DMS53 treated with DMSO at 0.1 percent for 48 hours (cell line): ENCODE measurements at regions not wholly inside any gene's neighbourhood (a gene's known extent, or its start where the extent isn't known, plus 50 kb on each side); places are given as distances from the start of the nearest gene placed in this dataset.

Experiments
- DNase-seq: peaks from one replicate; lab custom pipeline; 2025; ENCODE audit not compliant: unreplicated experiment; lab: John Stamatoyannopoulos, UW

DNA sequence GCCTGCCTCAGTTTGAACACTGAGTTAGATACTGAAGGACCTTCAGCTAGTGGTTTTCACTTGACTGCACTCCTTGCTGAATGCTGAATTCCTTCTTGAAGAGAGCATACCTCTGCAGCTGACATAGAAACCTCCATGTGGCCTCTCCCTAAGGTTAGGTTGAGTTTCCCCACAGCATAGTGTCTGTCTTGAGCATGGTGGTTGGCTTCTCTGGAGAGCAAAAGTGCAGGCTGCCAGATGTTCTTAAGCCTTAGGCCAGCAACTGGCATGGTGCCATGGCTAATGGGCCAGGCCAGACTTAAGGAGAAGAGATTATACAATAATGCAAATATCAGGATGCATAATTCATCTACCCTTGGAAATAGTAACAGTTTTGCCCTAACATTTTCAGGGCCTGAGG, 545.6 kb upstream of the ZNF385D start:
- DNase-seq = no peak

GRCh38 chr3:22297436-22297835, 546.4 kb upstream of the ZNF385D start:
- no peak for DNase-seq

- no peak for DNase-seq
Observed at GRCh38 chr3:22306454-22306853, 555.4 kb upstream of the ZNF385D start.

- DNase-seq = no peak
Observed at GRCh38 chr3:22308871-22309270, 557.9 kb upstream of the ZNF385D start.

- no peak for DNase-seq
Observed at GRCh38 chr3:22315925-22316324, 564.9 kb upstream of the ZNF385D start.

DNA sequence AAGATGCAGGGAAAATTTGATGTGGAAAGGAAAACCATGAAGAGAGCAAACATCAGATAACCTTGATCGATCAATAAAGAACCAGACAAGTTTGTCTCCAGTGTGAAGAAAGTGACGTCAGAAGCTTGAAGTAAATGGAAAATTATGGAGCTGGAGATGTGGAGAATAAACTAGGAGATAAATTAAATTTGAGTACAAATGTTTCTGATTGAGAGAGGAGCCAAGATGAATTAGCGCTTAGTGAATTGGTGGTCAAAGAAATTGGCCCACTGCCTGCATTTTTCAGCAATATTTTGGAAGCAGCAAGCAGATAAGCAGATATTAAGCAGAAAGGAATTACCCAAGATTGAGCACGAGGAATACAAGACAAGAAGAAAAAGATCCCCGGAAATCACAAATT, 567.3 kb upstream of the ZNF385D start:
- no peak for DNase-seq

DNA sequence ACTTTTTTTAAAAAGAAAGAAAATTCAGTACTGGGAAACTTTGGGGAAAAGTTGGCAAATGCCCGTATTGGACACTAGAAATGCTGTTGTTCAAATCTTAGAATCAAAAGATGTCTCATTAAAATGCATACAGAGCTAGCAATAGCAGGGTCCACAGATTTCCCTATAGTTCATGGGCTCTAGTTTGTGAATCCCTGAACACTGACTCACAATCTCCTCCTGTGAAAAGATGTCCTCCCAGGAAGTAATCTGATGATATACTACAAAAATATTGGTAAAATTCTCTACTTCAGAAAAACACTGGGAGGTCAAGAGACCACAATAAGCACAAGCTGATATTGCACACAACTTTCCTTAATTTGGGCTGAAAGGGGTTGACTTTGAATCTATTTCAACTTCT, 568.4 kb upstream of the ZNF385D start:
- no peak for DNase-seq

DNA sequence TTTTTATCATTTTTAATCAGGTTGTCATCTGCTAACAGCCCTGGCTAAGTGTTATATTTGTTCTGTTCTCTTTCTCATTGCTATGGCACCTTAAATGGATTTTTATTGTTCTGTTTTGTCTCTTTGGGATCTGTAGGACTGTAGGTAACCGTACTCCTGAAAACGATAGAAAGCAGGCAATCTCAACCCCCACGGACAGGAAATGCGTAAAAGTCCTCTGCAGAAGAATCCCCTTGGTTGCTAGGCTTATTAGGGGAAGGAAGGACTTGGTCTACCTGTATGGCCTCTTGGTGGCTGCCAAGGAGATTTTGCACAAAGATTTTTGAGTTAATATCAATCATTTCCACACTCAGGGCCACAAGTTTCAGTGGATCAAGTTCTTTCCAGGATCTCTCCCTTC, 571.9 kb upstream of the ZNF385D start:
- no peak for DNase-seq

DNA sequence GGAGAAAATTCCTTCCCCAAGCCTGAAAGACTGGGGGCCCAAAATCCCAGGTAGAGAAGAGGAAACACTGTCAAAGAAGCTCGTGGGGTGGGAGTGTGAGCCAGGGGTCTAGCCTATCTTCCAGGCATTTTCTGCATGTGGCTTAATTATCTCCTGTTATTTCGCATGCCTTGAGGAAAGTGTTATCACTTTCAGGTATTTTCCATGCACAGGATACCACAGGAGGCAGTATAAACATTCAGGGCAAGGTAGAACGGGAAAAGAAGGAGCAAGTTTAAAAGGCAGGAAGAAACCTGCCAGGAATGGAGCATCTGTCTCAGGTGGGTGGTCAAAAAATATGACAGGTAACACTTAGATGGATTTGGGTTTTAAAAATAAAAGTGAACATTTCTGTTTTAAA, 575.3 kb upstream of the ZNF385D start:
- no peak for DNase-seq

DNA sequence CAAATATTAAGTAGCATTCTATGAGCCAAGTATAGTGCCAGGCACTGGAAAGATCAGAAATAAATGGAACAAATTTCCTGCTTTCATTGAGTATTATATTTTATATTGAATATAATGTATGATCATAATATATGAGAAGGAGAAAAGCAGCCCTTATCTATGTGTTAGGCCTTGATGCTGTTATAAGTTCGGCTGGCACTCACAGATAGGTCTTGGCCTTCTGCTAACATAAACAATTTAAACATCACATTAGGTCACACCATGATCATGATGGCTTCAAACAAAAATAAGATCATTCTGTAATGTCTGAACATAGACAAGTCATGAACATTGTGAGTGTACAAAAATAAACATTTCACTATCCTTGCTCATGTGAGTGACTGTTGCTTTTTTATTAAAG, 584.0 kb upstream of the ZNF385D start:
- DNase-seq = no peak

DNA sequence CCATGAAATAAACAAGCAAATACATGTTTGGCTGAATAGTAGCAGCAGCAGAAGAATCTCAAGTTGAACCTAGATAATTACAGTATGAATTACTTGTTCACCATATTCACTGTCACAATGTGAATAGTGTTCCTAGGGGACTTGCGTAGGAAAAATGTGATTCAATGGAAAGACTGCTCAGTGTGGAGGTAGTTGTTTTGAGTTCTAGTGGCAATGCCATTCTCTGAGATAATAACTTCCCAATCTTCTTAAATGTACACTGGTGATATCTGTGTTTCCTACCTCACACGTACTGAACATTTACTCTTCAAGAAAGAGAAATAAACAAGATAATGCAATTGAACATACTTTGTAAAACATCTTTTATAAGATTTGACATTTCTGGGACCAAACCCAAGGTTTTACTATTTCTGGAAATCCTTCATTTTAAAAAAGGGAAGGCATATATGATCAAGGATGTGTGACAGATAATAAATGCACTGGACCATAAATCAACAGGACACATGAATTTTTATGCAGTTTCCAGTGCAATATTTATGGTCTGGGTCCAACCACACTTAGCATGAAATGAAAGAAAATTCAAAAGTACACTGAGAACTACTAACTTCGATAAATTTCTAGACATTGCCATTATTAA, 598.3 kb upstream of the ZNF385D start:
- no peak for DNase-seq

GRCh38 chr3:22351806-22352205, 600.8 kb upstream of the ZNF385D start:
- DNase-seq = no peak

DNA sequence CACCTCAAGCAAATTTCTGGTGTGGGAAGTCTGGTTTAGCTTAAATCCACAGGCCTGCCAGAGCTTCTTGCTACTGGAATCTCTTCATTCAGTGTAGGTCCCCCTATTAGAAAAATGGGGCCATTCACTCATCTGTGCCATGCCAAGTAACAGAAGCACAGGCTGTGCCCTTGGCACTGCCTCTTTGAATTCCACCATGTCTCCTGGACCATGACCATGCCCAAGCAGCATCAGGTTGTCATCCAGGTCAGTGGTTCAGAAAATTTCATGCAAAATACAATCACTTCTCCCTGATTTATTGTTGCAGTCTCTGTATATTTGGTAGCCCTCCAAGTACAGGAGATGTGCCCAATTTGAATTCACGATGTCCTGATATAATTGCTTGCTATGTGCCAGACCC, 602.1 kb upstream of the ZNF385D start:
- no peak for DNase-seq

- no peak for DNase-seq
Observed at GRCh38 chr3:22358334-22358733, 607.3 kb upstream of the ZNF385D start.

GRCh38 chr3:22360164-22360563, 609.2 kb upstream of the ZNF385D start:
- DNase-seq = no peak

DNA sequence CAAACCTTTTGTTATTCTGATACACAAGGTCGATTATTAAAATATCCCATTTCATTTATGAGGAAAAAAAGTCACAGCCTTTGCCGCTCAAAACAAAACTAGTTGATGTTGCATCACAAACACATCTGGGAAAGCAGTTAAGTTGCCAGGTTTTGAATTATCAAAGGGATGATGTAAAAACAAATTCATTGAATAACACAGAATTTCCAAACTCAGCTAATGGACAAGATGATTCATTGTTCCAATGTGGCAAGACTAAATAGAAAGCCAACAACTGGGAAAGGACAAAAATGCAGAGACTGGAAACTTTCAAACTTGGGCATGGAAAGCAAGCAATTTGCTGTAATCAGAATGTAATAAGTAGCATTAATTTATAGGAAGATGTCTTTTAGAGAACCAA, 610.0 kb upstream of the ZNF385D start:
- no peak for DNase-seq

DNA sequence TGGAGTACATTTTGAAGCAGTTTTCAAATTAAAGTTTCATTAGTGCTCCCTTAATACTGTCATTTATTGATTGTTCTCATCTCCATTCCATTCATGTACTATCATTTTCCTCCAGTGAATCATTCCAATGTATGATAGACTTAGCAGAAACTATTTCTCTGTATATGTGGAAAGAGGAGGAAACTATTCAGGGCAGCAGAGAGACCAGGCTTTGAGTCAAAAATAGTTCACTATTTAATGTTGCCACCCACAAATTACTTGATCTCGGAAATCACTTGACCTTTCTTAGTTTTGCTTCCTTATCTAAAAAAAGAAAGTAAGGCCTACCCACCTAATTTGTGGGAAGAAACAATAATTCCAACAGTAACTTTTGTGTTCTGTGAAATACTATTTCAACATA, 610.5 kb upstream of the ZNF385D start:
- no peak for DNase-seq

DNA sequence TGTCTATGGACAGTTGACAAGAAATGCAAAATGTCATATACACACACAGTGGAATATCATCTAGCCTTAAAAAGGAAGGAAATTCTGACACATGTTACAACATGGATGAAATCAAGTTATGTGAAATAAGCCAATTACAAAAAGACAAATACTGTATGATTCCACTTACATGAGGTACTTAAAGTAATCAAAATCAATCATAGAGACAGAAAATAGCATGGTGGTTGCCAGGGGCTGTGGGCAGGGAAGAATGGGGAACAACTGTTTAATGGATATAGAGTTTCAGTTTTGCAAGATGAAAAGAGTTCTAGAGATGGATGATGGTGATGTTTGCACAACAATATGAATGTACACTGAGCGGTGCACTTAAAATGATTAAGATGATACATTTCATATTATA, 613.8 kb upstream of the ZNF385D start:
- DNase-seq = no peak

GRCh38 chr3:22366781-22367180, 615.8 kb upstream of the ZNF385D start:
- no peak for DNase-seq

GRCh38 chr3:22371036-22371435, 620.0 kb upstream of the ZNF385D start:
- DNase-seq = no peak

- no peak for DNase-seq
Observed at GRCh38 chr3:22371607-22372291, 620.7 kb upstream of the ZNF385D start.

DNA sequence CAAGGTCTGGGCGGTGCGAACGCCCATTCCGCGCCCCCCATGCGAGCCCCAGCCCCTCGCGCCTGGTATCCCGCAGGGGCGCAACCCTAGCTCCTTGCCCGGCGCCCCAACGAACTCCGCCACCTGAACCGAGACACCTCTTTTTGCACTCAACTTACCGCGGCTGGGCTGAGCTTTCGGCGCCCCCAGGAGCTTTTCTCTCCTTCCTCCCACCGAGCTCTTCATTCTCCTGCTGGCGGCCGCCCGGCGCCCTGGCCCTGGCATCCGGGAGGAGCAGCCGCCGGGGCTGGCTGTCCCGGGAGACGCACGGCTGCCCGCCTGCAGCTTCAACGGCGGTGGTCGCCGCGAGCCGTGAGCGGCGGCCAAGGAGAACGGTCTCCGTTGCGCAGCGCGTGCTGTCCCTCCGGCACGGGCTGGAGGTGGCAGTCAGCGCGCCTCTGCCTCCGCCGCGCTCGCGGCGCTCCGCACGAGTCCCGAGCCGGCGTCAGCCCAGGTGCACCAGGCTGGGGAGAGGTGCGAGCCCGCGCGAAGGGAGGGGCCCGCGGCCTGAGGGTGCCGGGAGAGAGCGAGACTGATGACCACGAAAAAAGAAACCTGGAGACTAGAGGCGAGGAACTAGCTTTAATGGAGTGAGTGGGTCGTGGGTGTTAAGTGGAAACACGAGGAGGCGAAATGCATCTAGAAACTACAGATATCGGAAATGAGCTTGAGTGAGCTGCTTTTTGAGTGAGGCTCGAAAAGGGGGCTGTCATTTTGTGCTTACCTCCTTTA, 621.5 kb upstream of the ZNF385D start:
- no peak for DNase-seq
